GM18505 (cell line): ENCODE measurements at regions not wholly inside any gene's neighbourhood (a gene's known extent, or its start where the extent isn't known, plus 50 kb on each side); places are given as distances from the start of the nearest gene placed in this dataset.

Experiments used
- ATAC-seq: cut with Tn5 transposase; IDR thresholded peaks from one replicate; pipeline ENCODE4 v1.9.1; 2021; ENCODE audit not compliant: unreplicated experiment
- POLR2A ChIP-seq: IDR thresholded peaks from 4 replicates; pipeline ENCODE4 v1.6.1; 2011; ENCODE audit warnings: borderline replicate concordance; ENCODE audit not compliant: insufficient read depth, insufficient read length; ENCODE audit errors: extremely low read depth

DNA sequence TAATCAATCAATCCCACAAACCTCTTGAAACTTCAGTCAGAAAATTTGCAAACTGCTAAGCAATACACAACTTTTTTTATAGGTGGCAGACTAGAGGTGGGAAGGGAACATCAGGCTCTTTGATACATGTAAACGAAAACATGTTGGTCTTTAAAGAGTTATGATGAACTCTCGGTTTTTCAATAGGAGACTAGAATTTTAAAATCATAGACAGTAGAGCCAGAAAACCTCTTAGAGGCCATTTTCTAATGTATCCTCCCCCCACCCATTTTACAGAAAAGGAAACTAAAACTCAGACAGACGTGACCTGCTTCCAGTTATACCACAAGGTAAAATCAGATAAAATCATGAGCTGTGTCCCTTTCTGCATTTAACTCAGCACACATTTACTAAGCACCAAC lies 179.1 kb upstream of the LPP start:
- no peak for TF ChIP-seq POLR2A
- no peak for ATAC-seq

DNA sequence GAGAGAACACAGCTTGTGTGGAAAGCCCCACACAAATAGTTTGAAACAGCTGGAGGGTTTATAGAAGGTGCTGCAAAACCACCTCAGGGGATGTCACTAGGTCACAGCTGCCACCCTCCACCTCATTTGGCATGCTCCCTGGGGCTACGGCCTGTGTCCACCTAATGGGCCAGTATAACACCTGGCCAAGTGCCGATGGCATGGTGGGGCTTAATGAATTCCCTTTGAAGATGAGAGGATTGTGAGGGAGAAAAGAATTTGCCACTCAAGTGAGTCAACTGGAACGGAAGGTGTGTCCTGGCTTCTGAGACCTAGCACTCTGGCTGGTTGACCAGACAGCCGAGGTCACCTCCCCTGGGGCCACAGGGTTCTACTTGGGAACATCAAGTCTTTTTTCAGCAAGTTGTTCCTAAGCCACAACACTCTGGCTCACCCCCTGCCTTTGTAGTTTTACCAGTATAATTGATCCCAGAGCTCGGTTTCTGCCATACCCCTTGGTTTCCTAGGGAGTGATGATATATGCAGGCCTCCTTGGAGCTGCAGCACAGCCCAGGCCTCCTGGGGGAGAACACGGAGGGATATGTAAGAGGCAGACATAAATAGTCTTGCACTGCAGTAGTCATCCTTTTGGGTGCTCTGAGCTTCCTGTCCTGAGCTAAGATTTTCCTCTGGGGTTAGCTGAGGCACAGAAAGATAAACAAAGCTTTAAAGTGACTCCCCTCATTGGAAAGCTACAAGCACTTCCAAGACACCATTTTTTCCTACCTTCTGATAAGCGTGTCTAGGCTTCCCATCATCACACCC lies 178.2 kb upstream of the LPP start:
- TF ChIP-seq POLR2A, result no peak
- ATAC-seq, result no peak

DNA sequence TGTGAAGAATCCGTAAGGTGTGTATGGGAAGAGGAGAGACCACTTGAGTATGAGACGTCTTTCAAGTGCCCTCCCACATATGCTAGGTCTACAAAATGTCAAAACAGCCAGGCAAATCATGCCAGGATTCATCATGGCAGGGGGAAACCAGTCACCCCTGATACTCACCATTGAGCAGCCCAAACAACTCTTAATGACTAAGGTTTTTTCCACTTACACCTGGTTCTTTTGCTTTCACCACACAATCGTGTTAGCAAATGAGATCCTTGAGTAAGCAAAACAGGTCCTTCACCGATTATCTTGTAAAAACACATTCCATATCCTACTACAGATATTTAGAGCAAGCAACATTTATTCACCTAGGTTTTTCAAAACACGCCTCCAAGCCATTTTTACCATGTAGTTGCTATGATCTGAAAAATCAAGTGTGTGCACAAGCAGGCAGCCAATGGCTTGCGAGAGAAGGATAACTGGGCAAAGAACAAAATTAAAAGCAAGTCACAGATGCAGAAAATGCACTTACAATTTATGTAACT lies 177.5 kb upstream of the LPP start:
- no peak for ATAC-seq
- TF ChIP-seq POLR2A, result no peak

DNA sequence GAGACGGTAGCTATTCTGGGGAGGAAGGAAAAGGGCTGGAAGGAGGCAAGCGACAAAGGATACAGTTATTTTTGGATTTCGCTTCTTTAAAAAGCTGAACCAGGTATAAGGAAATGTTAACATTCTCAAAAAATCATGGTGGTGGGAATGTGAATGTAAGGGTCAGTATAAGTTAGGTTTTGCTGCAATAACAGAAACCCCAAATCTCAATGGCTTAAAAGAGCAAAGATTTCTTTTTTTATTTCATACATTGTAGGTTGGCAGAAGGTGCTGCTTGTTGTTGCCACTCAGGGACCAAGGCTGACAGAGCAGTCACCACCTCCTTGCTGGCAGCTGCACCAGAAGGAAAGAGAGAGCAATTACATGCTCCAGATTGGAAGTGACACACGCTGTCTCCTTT lies 176.3 kb upstream of the LPP start:
- TF ChIP-seq POLR2A, result no peak
- ATAC-seq, result no peak

DNA sequence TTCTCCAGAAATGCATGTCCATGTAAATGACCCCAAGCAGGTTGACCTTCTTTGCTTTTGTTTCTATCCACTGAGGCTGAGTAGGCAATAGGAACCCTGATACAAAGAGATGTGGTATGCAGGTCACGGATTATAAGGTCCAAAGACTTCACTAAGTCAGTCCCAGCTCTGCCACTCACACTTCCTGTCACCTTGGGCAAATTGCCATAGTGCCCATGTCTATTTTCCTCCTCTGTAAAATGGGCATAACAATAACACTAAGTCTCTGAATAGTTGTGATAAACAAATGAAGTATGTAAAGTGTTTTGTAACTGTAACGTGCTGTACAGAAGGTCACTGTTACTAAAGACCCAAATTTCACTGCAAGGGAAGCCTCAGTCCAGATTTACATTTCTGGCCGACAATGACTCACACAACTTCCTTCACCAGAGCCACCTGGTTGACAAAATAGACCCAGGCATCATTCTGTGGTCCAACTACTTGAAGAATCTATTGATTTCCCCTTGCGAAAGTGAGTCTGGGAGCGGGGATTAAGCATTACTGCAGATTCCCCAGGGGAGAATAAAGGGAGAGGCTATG lies 175.4 kb upstream of the LPP start:
- no peak for ATAC-seq
- TF ChIP-seq POLR2A, result no peak

DNA sequence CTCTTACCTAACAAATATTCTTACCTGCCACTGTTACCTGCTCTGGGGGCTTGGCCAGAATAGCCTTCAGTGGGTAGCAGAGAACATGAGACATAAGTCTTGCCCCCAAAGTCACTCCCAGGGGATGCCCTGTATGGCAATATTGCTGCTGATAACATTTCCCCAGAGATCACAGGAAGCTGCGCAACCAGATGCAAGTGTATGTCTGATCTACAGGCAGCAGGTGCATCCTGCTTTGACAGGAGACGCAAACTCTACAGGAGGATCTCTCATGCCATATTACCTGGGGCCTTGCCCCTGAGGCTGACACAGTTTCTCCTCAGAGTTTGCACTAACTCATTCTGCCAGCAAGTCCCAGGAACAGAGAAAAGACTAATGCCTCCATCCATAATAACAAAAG lies 174.4 kb upstream of the LPP start:
- no peak for ATAC-seq
- no peak for TF ChIP-seq POLR2A

DNA sequence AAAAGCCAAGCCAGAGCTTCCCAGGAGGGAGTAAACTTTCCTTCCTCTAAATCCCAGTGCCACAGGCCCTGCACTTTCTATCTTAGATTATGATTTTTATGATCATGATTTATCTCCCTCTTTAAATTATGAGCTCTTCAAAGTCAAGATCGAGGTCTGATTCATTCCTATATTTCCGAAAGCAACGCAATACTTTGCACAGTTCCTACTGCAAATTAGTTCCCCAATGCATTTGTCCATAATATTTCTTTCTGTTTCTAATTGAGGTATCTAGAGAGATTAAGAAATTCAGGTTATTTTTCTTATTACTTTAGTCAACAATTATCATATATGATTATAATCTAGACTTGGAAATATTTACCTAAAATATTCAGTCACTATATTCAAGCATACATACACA lies 173.1 kb upstream of the LPP start:
- no peak for ATAC-seq
- no peak for TF ChIP-seq POLR2A

DNA sequence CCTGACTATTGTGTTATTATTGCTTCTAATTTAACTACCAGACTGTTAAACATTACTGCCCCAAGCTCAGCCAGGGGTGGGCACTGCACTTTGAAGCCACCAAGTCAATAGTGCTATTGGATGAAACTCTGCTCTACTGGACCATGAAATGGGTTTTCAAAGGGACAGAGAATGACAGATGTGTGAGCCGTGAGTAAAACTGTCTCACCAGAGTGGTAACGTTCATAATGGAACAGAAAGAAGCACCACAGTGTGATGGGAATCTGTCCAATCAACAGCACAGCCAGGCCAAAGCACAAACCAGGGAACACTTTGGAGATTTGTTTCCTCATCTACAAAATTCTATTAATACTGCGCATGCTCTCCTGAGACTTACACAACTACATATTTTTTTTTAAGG lies 171.8 kb upstream of the LPP start:
- no peak for TF ChIP-seq POLR2A
- ATAC-seq, result peak; percentile 60

DNA sequence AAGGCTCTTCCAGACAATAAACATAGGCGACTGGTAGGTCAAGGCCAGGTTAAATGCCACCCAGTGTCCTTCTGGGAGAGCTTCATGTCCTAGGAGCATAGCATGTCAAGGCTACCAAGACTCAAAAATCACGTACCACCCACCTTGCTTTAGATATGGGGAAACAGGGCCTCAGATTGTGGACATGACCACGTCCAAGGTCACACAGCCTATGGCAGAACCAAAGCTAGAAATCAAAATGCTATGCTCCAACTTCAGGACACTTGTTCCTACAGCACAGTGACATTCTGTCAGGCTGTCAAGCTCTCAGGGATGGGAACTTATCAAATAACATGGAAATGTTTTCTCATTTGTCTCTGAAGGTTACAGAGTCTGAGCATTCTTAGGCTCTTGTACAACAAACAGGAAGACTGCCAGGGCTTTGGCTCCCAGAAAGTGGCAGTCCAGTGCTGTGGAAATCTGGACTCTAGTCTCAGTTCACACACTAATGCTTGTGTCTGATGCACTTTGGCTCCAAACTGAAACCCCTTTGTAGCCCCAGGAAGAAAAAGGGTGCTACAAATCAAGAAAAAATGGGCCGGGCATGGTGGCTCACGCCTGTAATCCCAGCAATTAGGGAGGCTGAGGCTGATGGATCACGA lies 170.4 kb upstream of the LPP start:
- TF ChIP-seq POLR2A, result no peak
- ATAC-seq, result no peak

DNA sequence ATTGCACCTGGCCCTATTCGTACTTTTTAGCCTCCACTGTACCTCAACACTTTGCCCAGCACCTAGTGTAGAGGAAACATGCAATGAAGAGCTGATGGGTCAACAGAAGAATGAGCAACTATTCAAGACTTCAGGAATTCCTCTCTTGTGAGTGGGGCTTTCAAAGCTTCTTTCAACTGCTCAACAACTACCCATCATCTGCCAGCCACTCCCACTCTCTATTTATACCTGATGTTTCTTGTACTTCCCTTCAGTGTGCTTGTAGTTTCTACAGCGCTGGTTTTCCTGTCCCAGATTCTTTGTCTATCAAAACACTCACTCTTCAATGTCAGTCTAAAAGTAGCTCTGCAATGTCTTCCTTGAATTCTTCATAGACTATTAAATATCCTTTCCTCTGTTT lies 168.3 kb upstream of the LPP start:
- no peak for TF ChIP-seq POLR2A
- ATAC-seq, result no peak

DNA sequence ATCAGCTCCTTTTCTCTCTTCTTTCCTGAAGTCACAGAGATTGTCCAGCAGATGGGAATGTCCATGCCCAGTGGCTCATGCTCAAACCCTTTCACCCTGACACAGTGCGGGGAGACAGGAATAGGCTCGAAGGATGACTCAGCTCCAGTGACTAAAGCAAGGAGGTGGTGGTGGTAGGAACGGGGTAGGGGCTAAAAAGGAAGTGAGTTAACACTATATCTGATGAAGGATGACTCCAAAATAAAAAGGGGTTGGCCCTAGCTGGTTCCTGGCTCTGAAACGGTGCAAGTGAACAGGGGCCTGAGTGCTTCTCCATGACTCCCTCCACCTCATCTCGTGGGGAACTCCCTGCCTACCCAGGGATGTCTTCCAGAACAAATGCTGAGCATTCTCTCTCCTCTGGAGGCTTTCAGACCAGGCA lies 167.4 kb upstream of the LPP start:
- no peak for ATAC-seq
- no peak for TF ChIP-seq POLR2A

DNA sequence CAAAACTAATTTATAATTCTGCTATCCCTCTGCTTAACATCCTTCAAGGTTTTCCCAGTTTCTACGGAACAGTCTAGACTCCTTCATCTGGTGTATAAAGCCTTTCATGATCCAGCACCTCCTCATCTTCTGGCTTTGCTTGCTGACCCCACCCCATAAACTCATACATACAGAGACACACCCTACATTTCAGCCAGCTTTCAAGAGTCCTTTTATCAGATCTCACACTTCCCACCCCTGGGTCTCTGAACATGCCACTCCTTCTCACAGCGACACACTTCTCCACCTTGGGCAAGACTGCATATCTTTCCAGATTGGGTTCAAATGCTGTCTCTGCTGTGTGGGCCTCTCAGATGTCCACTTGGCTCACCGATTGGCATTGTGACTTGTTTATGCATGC lies 166.8 kb upstream of the LPP start:
- ATAC-seq, result no peak
- TF ChIP-seq POLR2A, result no peak

DNA sequence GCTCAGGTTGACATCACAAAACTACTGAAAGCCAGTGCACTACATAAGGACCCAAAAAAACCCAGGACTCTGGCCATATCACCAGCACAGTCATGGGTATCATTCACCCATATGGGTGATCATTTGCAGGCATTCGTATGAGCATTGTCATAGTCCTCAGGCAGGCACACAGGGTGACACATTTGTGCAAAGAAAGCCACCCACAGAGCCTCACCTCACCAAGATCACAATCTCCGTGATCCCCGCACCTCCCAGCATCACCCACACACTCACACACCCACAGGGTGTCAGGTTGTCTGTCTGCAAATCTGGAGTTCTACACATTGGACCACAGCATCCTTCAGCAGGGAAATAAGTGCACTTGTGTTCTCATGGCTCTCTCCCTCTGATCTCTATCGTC lies 166.0 kb upstream of the LPP start:
- TF ChIP-seq POLR2A, result no peak
- no peak for ATAC-seq
